Liver (tissue), 7 donors: ENCODE measurements at regions not wholly inside any gene's neighbourhood (a gene's known extent, or its start where the extent isn't known, plus 50 kb on each side); places are given as distances from the start of the nearest gene placed in this dataset.

Experiments
- DNase-seq: peaks from one replicate; pipeline ENCODE4 v3.0.0-alpha.2; 2017; ENCODE audit warnings: low spot score
- H3K27ac ChIP-seq, 2 donors: one replicate each; pipeline ENCODE4 v1.7.0; 2013; ENCODE audit warnings: inconsistent platforms in 2 of 2, low read length in 2 of 2, control low read depth in 1 of 2, low read depth in 1 of 2, mild to moderate bottlenecking in 1 of 2
- H3K27me3 ChIP-seq, 4 donors: one replicate each; pipeline versions ENCODE4 v1.6.1 to v1.7.0; 2013; ENCODE audit warnings: low read length in 3 of 4, inconsistent platforms in 1 of 4, mild to moderate bottlenecking in 1 of 4, moderate library complexity in 1 of 4; ENCODE audit not compliant: control insufficient read depth in 4 of 4, insufficient read depth in 4 of 4
- H3K36me3 ChIP-seq, 4 donors: one replicate each; pipeline versions ENCODE4 v1.6.1 to v1.7.0; 2013; ENCODE audit warnings: low read length in 3 of 4, mild to moderate bottlenecking in 3 of 4, low read depth in 1 of 4, moderate library complexity in 1 of 4; ENCODE audit not compliant: control insufficient read depth in 4 of 4, insufficient read depth in 3 of 4
- H3K4me1 ChIP-seq, 4 donors: one replicate each; pipeline versions ENCODE4 v1.6.1 to v1.7.0; 2013; ENCODE audit warnings: low read length in 3 of 4, mild to moderate bottlenecking in 3 of 4, moderate library complexity in 1 of 4; ENCODE audit not compliant: control insufficient read depth in 4 of 4, insufficient read depth in 4 of 4
- H3K4me3 ChIP-seq, 3 donors: one replicate each; pipeline versions ENCODE4 v1.6.1 to v1.7.0; 2013; ENCODE audit warnings: low read length in 3 of 3, control low read depth in 1 of 3, low read depth in 1 of 3, mild to moderate bottlenecking in 1 of 3
- H3K9ac ChIP-seq, 2 donors: one replicate each; pipeline ENCODE4 v1.7.0; 2013; ENCODE audit warnings: low read length in 2 of 2, mild to moderate bottlenecking in 2 of 2, moderate library complexity in 2 of 2, control low read depth in 1 of 2, low read depth in 1 of 2
- H3K9me3 ChIP-seq, 4 donors: one replicate each; pipeline versions ENCODE4 v1.6.1 to v1.7.0; 2013; ENCODE audit warnings: low read length in 3 of 4; ENCODE audit not compliant: control insufficient read depth in 4 of 4
- ATF3 ChIP-seq: IDR thresholded peaks from 2 replicates; pipeline ENCODE4 v1.6.1; 2016; ENCODE audit warnings: antibody characterized with exemption
- EGR1 ChIP-seq, 2 donors: IDR thresholded peaks; 2 replicates each; pipeline ENCODE4 v1.6.1; 2016 to 2018; ENCODE audit warnings: antibody characterized with exemption in 2 of 2, low read depth in 2 of 2
- FOXA1 ChIP-seq: IDR thresholded peaks from 2 replicates; pipeline ENCODE4 v1.6.1; 2016; ENCODE audit warnings: antibody characterized with exemption
- GABPA ChIP-seq, 2 donors: IDR thresholded peaks in 1 of 2; conservative IDR thresholded peaks in 1 of 2; 2 replicates each; pipeline ENCODE4 v1.6.1; 2016; ENCODE audit warnings: antibody characterized with exemption in 2 of 2, mild to moderate bottlenecking in 1 of 2, moderate library complexity in 1 of 2
- HNF4A ChIP-seq, 2 donors: conservative IDR thresholded peaks; 2 replicates each; pipeline ENCODE4 v1.6.1; 2016; ENCODE audit warnings: antibody characterized with exemption in 2 of 2, mild to moderate bottlenecking in 2 of 2
- HNF4G ChIP-seq: IDR thresholded peaks from 2 replicates; pipeline ENCODE4 v1.6.1; 2016; ENCODE audit warnings: antibody characterized with exemption
- JUND ChIP-seq, 2 donors: IDR thresholded peaks; 2 replicates each; pipeline ENCODE4 v1.6.1; 2016; ENCODE audit warnings: antibody characterized with exemption in 2 of 2
- MAX ChIP-seq: IDR thresholded peaks from 2 replicates; pipeline ENCODE4 v1.6.1; 2016; ENCODE audit warnings: antibody characterized with exemption
- RAD21 ChIP-seq, 2 donors: IDR thresholded peaks; 2 replicates each; pipeline ENCODE4 v1.6.1; 2016; ENCODE audit warnings: antibody characterized with exemption in 2 of 2, mild to moderate bottlenecking in 2 of 2
- REST ChIP-seq: IDR thresholded peaks from 2 replicates; pipeline ENCODE4 v1.6.1; 2016; ENCODE audit warnings: antibody characterized with exemption, mild to moderate bottlenecking
- SP1 ChIP-seq: IDR thresholded peaks from 2 replicates; pipeline ENCODE4 v1.6.1; 2018; ENCODE audit warnings: antibody characterized with exemption, mild to moderate bottlenecking
- TAF1 ChIP-seq: conservative IDR thresholded peaks from 2 replicates; pipeline ENCODE4 v1.6.1; 2016; ENCODE audit warnings: antibody characterized with exemption, mild to moderate bottlenecking
- YY1 ChIP-seq: IDR thresholded peaks from 2 replicates; pipeline ENCODE4 v1.6.1; 2016; ENCODE audit warnings: antibody characterized with exemption, mild to moderate bottlenecking
- ZBTB33 ChIP-seq: IDR thresholded peaks from 2 replicates; pipeline ENCODE4 v1.6.1; 2016; ENCODE audit warnings: antibody characterized with exemption
- WGBS: extraction: QIAGEN DNeasy Blood & Tissue Kit; methylation state at CpG from one replicate; pipeline ENCODE4 v1.1.7; 2013; 5-methylcytosine and 5-hydroxymethylcytosine counted together
- donor health status: healthy.
- donor health status: healthy.
- donor health status: healthy.
- donor health status: healthy.

GRCh38 chr18:44500808-44501610 is 179.7 kb upstream of the SETBP1 start:
- TF ChIP-seq JUND (IDR thresholded peaks at IDR 0.05) (no peak), ATF3 (no peak), EGR1 (IDR thresholded peaks at IDR 0.05; ENCODE audit: low read depth in 2 of 2) (no peak), RAD21 (IDR thresholded peaks at IDR 0.05) (no peak), FOXA1 (no peak), GABPA (IDR thresholded peaks at IDR 0.05 in 1 of 2, conservative IDR thresholded peaks at IDR 0.05 in 1 of 2) (no peak), SP1 (no peak), HNF4A (conservative IDR thresholded peaks at IDR 0.05) (no peak), TAF1 (no peak), MAX (no peak), ZBTB33 (no peak), REST (no peak)
- DNase-seq, result no peak
- no peaks in the 10 kb centered on the region for H3K4me1 ChIP-seq
- H3K4me3 ChIP-seq, result no peak overlapping the region
- WGBS, result 68% methylated on average over 2 of the region's 2 CpGs
- H3K27ac ChIP-seq, result no peak overlapping the region
- H3K27me3 ChIP-seq, result no peaks in the 10 kb centered on the region
- H3K36me3 ChIP-seq, result no peaks in the 10 kb centered on the region
- H3K9ac ChIP-seq, result no peak overlapping the region
- no peaks in the 10 kb centered on the region for H3K9me3 ChIP-seq

GRCh38 chr18:44502221-44502620 is 178.5 kb upstream of the SETBP1 start:
- Histone ChIP-seq H3K27ac (no peak overlapping the region), H3K4me3 (no peak overlapping the region), H3K36me3 (no peaks in the 10 kb centered on the region), H3K9ac (no peak overlapping the region), H3K4me1 (no peaks in the 10 kb centered on the region), H3K27me3 (no peaks in the 10 kb centered on the region), H3K9me3 (no peaks in the 10 kb centered on the region)
- TF ChIP-seq MAX, result no peak
- TF ChIP-seq SP1, result no peak
- TF ChIP-seq RAD21 (IDR thresholded peaks at IDR 0.05), result no peak
- TF ChIP-seq REST, result no peak
- TF ChIP-seq YY1, result no peak
- TF ChIP-seq ZBTB33, result no peak
- no peak for TF ChIP-seq FOXA1
- TF ChIP-seq JUND (IDR thresholded peaks at IDR 0.05), result no peak
- no peak for TF ChIP-seq EGR1 (IDR thresholded peaks at IDR 0.05; ENCODE audit: low read depth in 2 of 2)
- TF ChIP-seq HNF4G, result no peak
- TF ChIP-seq TAF1, result no peak
- no peak for TF ChIP-seq HNF4A (conservative IDR thresholded peaks at IDR 0.05)
- 58% methylated on average over 1 of the region's 1 CpG for WGBS
- no peak for DNase-seq
